A549 (cell line): ENCODE measurements at regions not wholly inside any gene's neighbourhood (a gene's known extent, or its start where the extent isn't known, plus 50 kb on each side); places are given as distances from the start of the nearest gene placed in this dataset.

Source experiments
- ATAC-seq, 2 experiments: fragments of 200-7000 bp in 1 of 2; fragments of >200 bp in 1 of 2; cut with Nextera tagmentation in 1 of 2; cut with Tn5 transposase in 1 of 2; 3 replicates each; pipeline versions ENCODE4 v1.8.0 to v1.9.1; 2018 to 2020; ENCODE audit warnings: mild to moderate bottlenecking in 1 of 2, moderate library complexity in 1 of 2
- CTCF ChIA-PET: fragments of 300-600 bp; sonication (Branson Sonifier 250); formaldehyde crosslinking; extraction: SDS; loops from one replicate; lab custom pipeline; 2021; ENCODE audit warnings: antibody characterized with exemption, inconsistent platforms; lab: Yijun Ruan, JAX
- POLR2A ChIA-PET: fragments of 350-600 bp; formaldehyde crosslinking; extraction: SDS; loops from one replicate; lab custom pipeline; 2021; ENCODE audit warnings: antibody characterized with exemption, inconsistent platforms; lab: Yijun Ruan, JAX
- DNase-seq, 2 experiments: peaks; one replicate each; pipeline versions ENCODE4 v3.0.0 to v3.0.0-alpha.2; 2011 to 2016; ENCODE audit warnings: low read depth in 1 of 2, low spot score in 1 of 2
- FAIRE-seq: peaks from 2 replicates; lab custom pipeline; 2011; peaks lifted over from hg19 to GRCh38; lab: Jason Lieb, UNC
- H3K27ac ChIP-seq, 2 experiments: fragments of >200 bp; sonication (Bioruptor Twin); formaldehyde crosslinking; 3 replicates each; pipeline ENCODE4 v1.5.1; 2016 to 2017
- H3K4me1 ChIP-seq: fragments of >200 bp; sonication (Bioruptor Twin); formaldehyde crosslinking; 3 replicates; pipeline ENCODE4 v1.6.1; 2016
- H3K4me2 ChIP-seq: fragments of >200 bp; sonication (Bioruptor Twin); formaldehyde crosslinking; 3 replicates; pipeline ENCODE4 v1.6.1; 2016
- H3K4me3 ChIP-seq: fragments of >200 bp; sonication (Bioruptor Twin); formaldehyde crosslinking; 3 replicates; pipeline ENCODE4 v1.5.1; 2016
- H3K9me3 ChIP-seq: fragments of >200 bp; sonication (Bioruptor Twin); formaldehyde crosslinking; 3 replicates; pipeline ENCODE4 v1.6.1; 2016
- CBX2 ChIP-seq: fragments of 200-600 bp; sonication (generic); IDR thresholded peaks from 2 replicates; pipeline ENCODE4 v1.6.1; 2016; ENCODE audit warnings: low read depth, mild to moderate bottlenecking, borderline replicate concordance
- CHD4 ChIP-seq: fragments of 200-600 bp; sonication (generic); IDR thresholded peaks from 2 replicates; pipeline ENCODE4 v1.6.1; 2016; ENCODE audit warnings: antibody characterized with exemption, mild to moderate bottlenecking, borderline replicate concordance
- EHMT2 ChIP-seq: fragments of 200-600 bp; sonication (generic); IDR thresholded peaks from 2 replicates; pipeline ENCODE4 v1.6.1; 2016; ENCODE audit warnings: antibody characterized with exemption, low read depth, mild to moderate bottlenecking, moderate library complexity
- GATA3 ChIP-seq: IDR thresholded peaks from 2 replicates; pipeline ENCODE4 v1.6.1; 2012; ENCODE audit warnings: borderline replicate concordance
- HOXB13 ChIP-seq: fragments of 250-450 bp; sonication (Bioruptor Pico); IDR thresholded peaks from 2 replicates; pipeline ENCODE4 v1.5.0; 2020; ENCODE audit warnings: low read depth, mild to moderate bottlenecking, moderate library complexity
- KDM5A ChIP-seq: fragments of 200-600 bp; sonication (generic); IDR thresholded peaks from 2 replicates; pipeline ENCODE4 v1.6.1; 2016; ENCODE audit warnings: antibody characterized with exemption, mild to moderate bottlenecking
- MAFK ChIP-seq: fragments of 450-650 bp; IDR thresholded peaks from 2 replicates; pipeline ENCODE4 v1.6.1; 2014; ENCODE audit not compliant: partially characterized antibody
- MAX ChIP-seq: IDR thresholded peaks from 2 replicates; pipeline ENCODE4 v1.6.1; 2012
- MAZ ChIP-seq: fragments of 150-350 bp; IDR thresholded peaks from 2 replicates; pipeline ENCODE4 v1.6.1; 2014; ENCODE audit warnings: antibody characterized with exemption, low read depth, low read length, borderline replicate concordance
- NR3C1 ChIP-seq: fragments of >200 bp; sonication (Bioruptor Twin); formaldehyde crosslinking; IDR thresholded peaks from 3 replicates; pipeline ENCODE4 v1.6.1; 2017
- PHF8 ChIP-seq: fragments of 200-600 bp; sonication (generic); IDR thresholded peaks from 2 replicates; pipeline ENCODE4 v1.6.1; 2016; ENCODE audit warnings: low read depth, mild to moderate bottlenecking, antibody characterized with exemption, moderate library complexity, borderline replicate concordance
- POLR2A ChIP-seq: IDR thresholded peaks from 2 replicates; pipeline ENCODE4 v1.6.1; 2012; ENCODE audit warnings: mild to moderate bottlenecking, low read length
- SMC3 ChIP-seq: fragments of >200 bp; sonication (Bioruptor Twin); formaldehyde crosslinking; IDR thresholded peaks from 3 replicates; pipeline ENCODE4 v1.6.1; 2018; ENCODE audit warnings: inconsistent platforms
- SREBF2 ChIP-seq: fragments of 450-650 bp; IDR thresholded peaks from 2 replicates; pipeline ENCODE4 v1.6.1; 2014; ENCODE audit warnings: mild to moderate bottlenecking, moderate library complexity
- TP53 ChIP-seq: fragments of 250-450 bp; sonication (Bioruptor Pico); IDR thresholded peaks from 2 replicates; pipeline ENCODE4 v1.5.0; 2021; ENCODE audit warnings: mild to moderate bottlenecking, moderate library complexity
- ZC3H11A ChIP-seq: fragments of 450-650 bp; IDR thresholded peaks from 2 replicates; pipeline ENCODE4 v1.6.1; 2014; ENCODE audit warnings: antibody characterized with exemption, mild to moderate bottlenecking
- ZFP36 ChIP-seq: fragments of 450-650 bp; IDR thresholded peaks from 2 replicates; pipeline ENCODE4 v1.6.1; 2014; ENCODE audit warnings: borderline replicate concordance; ENCODE audit not compliant: partially characterized antibody
- WGBS: methylation state at CpG from one replicate; pipeline ENCODE4 v1.1.6; 2017; ENCODE audit errors: missing lambda C conversion rate; 5-methylcytosine and 5-hydroxymethylcytosine counted together
- TF ChIP-seq, protein P1 (sequence below): fragments of 150-350 bp; IDR thresholded peaks from 2 replicates; pipeline ENCODE4 v1.6.1; 2014; ENCODE audit warnings: low read depth, mild to moderate bottlenecking, low read length
- TF ChIP-seq, protein P2 (sequence below): fragments of >200 bp; sonication (Bioruptor Twin); formaldehyde crosslinking; IDR thresholded peaks from 3 replicates; pipeline ENCODE4 v1.6.1; 2016
- TF ChIP-seq, protein P3 (sequence below): fragments of 250-450 bp; sonication (Bioruptor Pico); IDR thresholded peaks from 2 replicates; pipeline ENCODE4 v1.5.0; 2020; ENCODE audit warnings: low read depth, mild to moderate bottlenecking, moderate library complexity

DNA sequence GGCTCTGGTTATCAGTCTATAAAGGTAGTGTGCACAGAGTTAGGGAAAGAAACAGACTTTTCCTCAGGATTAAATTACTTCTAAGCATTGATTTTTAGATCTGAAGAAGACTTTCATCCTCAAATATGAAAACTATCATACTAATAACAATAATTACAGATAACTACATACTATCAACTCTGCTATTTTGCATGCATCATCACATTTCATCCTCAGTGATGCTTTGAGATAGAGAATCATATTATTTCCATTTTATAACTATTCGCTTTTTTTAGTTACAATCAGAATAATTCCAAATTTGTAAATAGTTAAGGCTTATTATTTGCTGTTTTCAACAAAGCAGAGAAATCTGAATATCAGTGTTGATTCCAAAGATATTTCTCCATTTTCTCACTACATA lies 239.2 kb downstream of the MEIS1 start:
- Histone ChIP-seq H3K27ac (no peak overlapping the region), H3K4me3 (no peak overlapping the region), H3K4me2 (no peak overlapping the region), H3K9me3 (no peaks in the 10 kb centered on the region), H3K4me1 (no peaks in the 10 kb centered on the region)
- ATAC-seq: no peak
- CTCF ChIA-PET: no interaction called here
- 6% methylated on average over 1 of the region's 1 CpG for WGBS
- FAIRE-seq: no peak
- POLR2A ChIA-PET: no interaction called here
- no peak for DNase-seq
- TF ChIP-seq MAX: no peak
- TF ChIP-seq MAFK: peak; percentile 71
- TF ChIP-seq CBX2: no peak

GRCh38 chr2:66675591-66675990 lies 240.7 kb downstream of the MEIS1 start:
- DNase-seq (no peak), FAIRE-seq (no peak), ATAC-seq (no peak)
- no peak overlapping the region for H3K27ac ChIP-seq
- no peaks in the 10 kb centered on the region for H3K4me1 ChIP-seq
- POLR2A ChIA-PET: no interaction called here
- H3K4me3 ChIP-seq: no peak overlapping the region
- 0% methylated on average over 1 of the region's 1 CpG for WGBS
- no peaks in the 10 kb centered on the region for H3K9me3 ChIP-seq
- CTCF ChIA-PET: interaction anchor here (0.6 kb wide), 1 partner anchor 748 kb away, joined by 3 read pairs; no protein-coding TSS in a partner anchor
- TF ChIP-seq NR3C1: no peak
- no peak overlapping the region for H3K4me2 ChIP-seq

DNA sequence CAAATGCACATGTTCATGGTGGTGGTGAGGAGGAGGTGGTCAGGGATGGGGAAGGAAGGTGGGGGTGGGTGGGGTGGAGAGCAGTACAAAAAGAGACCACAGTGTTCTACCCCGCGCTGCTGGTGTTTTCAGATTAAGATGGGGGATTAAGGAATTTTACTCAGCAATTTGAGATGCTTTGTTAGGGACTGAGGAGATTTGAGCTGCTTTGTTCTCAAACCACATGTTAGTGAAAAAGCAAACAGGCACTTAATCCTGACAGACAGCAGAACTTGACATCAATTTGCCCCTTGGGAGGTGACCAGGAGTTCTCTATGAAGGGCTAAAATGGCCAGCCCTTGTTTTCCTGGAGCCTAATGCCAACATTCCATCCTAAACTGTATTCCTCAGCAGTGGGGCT lies 244.5 kb downstream of the MEIS1 start:
- ChIA-PET POLR2A (no interaction called here), CTCF (no interaction called here)
- Histone ChIP-seq H3K9me3 (no peaks in the 10 kb centered on the region), H3K4me1 (no peaks in the 10 kb centered on the region), H3K4me2 (no peak overlapping the region), H3K4me3 (no peak overlapping the region), H3K27ac (no peak overlapping the region)
- WGBS: 64% methylated on average over 2 of the region's 2 CpGs
- TF ChIP-seq GATA3: no peak
- no peak for TF ChIP-seq TP53 (CRISPR knock-in tag)
- TF ChIP-seq, protein P1, sequence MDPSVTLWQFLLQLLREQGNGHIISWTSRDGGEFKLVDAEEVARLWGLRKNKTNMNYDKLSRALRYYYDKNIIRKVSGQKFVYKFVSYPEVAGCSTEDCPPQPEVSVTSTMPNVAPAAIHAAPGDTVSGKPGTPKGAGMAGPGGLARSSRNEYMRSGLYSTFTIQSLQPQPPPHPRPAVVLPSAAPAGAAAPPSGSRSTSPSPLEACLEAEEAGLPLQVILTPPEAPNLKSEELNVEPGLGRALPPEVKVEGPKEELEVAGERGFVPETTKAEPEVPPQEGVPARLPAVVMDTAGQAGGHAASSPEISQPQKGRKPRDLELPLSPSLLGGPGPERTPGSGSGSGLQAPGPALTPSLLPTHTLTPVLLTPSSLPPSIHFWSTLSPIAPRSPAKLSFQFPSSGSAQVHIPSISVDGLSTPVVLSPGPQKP: no peak
- TF ChIP-seq, protein P2, sequence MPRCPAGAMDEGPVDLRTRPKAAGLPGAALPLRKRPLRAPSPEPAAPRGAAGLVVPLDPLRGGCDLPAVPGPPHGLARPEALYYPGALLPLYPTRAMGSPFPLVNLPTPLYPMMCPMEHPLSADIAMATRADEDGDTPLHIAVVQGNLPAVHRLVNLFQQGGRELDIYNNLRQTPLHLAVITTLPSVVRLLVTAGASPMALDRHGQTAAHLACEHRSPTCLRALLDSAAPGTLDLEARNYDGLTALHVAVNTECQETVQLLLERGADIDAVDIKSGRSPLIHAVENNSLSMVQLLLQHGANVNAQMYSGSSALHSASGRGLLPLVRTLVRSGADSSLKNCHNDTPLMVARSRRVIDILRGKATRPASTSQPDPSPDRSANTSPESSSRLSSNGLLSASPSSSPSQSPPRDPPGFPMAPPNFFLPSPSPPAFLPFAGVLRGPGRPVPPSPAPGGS: no peak
- no peak for TF ChIP-seq SREBF2
- TF ChIP-seq PHF8: no peak
- no peak for TF ChIP-seq CHD4
- DNase-seq: no peak
- no peak for ATAC-seq
- FAIRE-seq: no peak

DNA sequence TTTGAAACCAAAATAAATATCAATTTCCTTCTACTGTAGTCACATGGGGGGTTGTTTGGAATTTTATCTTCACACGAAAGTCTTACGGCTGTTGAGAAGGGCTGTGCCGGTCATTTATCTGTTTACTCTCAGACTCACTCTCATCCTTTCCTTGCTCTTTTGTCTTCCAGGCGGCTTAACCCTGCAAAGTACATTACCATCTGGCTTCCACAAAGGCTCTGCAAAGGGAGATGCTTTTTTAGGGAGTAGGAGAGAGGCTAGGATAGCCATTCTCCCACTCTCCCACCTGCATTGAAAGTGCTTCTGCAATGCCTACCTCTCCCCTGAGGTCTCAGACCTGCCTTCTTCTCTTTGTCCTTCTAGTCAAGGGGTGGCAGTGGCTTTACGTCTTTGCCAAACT lies 247.6 kb downstream of the MEIS1 start:
- H3K27ac ChIP-seq: no peak overlapping the region
- 54% methylated on average over 5 of the region's 5 CpGs for WGBS
- H3K9me3 ChIP-seq: no peaks in the 10 kb centered on the region
- ATAC-seq (no peak), DNase-seq (no peak), FAIRE-seq (no peak)
- POLR2A ChIA-PET: no interaction called here
- H3K4me1 ChIP-seq: no peaks in the 10 kb centered on the region
- TF ChIP-seq HOXB13 (CRISPR knock-in tag): no peak
- TF ChIP-seq, protein P1: no peak
- no peak for TF ChIP-seq POLR2A
- no peak for TF ChIP-seq CHD4
- TF ChIP-seq MAZ: no peak
- TF ChIP-seq CBX2: no peak
- TF ChIP-seq KDM5A: no peak
- no peak for TF ChIP-seq SREBF2
- no peak for TF ChIP-seq ZFP36
- TF ChIP-seq, protein P2: no peak
- TF ChIP-seq, protein P3, sequence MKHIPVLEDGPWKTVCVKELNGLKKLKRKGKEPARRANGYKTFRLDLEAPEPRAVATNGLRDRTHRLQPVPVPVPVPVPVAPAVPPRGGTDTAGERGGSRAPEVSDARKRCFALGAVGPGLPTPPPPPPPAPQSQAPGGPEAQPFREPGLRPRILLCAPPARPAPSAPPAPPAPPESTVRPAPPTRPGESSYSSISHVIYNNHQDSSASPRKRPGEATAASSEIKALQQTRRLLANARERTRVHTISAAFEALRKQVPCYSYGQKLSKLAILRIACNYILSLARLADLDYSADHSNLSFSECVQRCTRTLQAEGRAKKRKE (CRISPR knock-in tag): no peak
- no peak for TF ChIP-seq SMC3
- TF ChIP-seq ZC3H11A: no peak
- no peak for TF ChIP-seq EHMT2
- H3K4me3 ChIP-seq: no peak overlapping the region
- CTCF ChIA-PET: no interaction called here
- no peak overlapping the region for H3K4me2 ChIP-seq
